H9 (cell line): ENCODE measurements at regions not wholly inside any gene's neighbourhood (a gene's known extent, or its start where the extent isn't known, plus 50 kb on each side); places are given as distances from the start of the nearest gene placed in this dataset.

Experiments
- DNase-seq: peaks from one replicate; pipeline ENCODE4 v3.0.0-alpha.2; 2017
- H2AFZ ChIP-seq: one replicate; pipeline ENCODE4 v1.6.1; 2013; ENCODE audit warnings: mild to moderate bottlenecking, low read length, control low read depth, moderate library complexity
- H2AK5ac ChIP-seq: 2 replicates; pipeline ENCODE4 v1.6.1; 2013; ENCODE audit warnings: low read length, control low read depth, mixed read lengths; ENCODE audit not compliant: insufficient read length
- H2BK120ac ChIP-seq: one replicate; pipeline ENCODE4 v1.6.1; 2013; ENCODE audit warnings: low read depth, mild to moderate bottlenecking, low read length, control low read depth, inconsistent platforms; ENCODE audit not compliant: poor library complexity, severe bottlenecking
- H2BK12ac ChIP-seq: 2 replicates; pipeline ENCODE4 v1.6.1; 2013; ENCODE audit warnings: low read length, control low read depth, mixed read lengths, low read depth; ENCODE audit not compliant: insufficient read length
- H2BK15ac ChIP-seq: 2 replicates; pipeline ENCODE4 v1.6.1; 2013; ENCODE audit warnings: low read depth, low read length, control low read depth
- H2BK20ac ChIP-seq: one replicate; pipeline ENCODE4 v1.6.1; 2013; ENCODE audit warnings: low read depth, mild to moderate bottlenecking, low read length, control low read depth, inconsistent platforms; ENCODE audit not compliant: poor library complexity, severe bottlenecking
- H2BK5ac ChIP-seq: 2 replicates; pipeline ENCODE4 v1.6.1; 2013; ENCODE audit warnings: low read length, control low read depth, mixed read lengths; ENCODE audit not compliant: insufficient read length
- H3K14ac ChIP-seq: 2 replicates; pipeline ENCODE4 v1.6.1; 2013; ENCODE audit warnings: low read length, control low read depth; ENCODE audit not compliant: insufficient read depth
- H3K18ac ChIP-seq: 2 replicates; pipeline ENCODE4 v1.6.1; 2013; ENCODE audit warnings: low read depth, mild to moderate bottlenecking, mixed read lengths, low read length, control low read depth; ENCODE audit not compliant: insufficient read length
- H3K23ac ChIP-seq: 2 replicates; pipeline ENCODE4 v1.6.1; 2013; ENCODE audit warnings: low read length, control low read depth, mixed read lengths, low read depth; ENCODE audit not compliant: insufficient read length
- H3K23me2 ChIP-seq: 2 replicates; pipeline ENCODE4 v1.6.1; 2013; ENCODE audit warnings: low read depth, mild to moderate bottlenecking, mixed read lengths, low read length, control low read depth; ENCODE audit not compliant: insufficient read length, poor library complexity, severe bottlenecking
- H3K27ac ChIP-seq: 2 replicates; pipeline ENCODE4 v1.5.1; 2013; ENCODE audit warnings: low read length, control low read depth, mixed read lengths, low read depth; ENCODE audit not compliant: insufficient read length
- H3K27me3 ChIP-seq: 2 replicates; pipeline ENCODE4 v1.6.1; 2013; ENCODE audit warnings: low read length, control low read depth, inconsistent platforms; ENCODE audit not compliant: insufficient read depth
- H3K4ac ChIP-seq: 2 replicates; pipeline ENCODE4 v1.6.1; 2013; ENCODE audit warnings: low read depth, mild to moderate bottlenecking, control low read depth, inconsistent platforms, low read length, moderate library complexity
- H3K4me1 ChIP-seq: 2 replicates; pipeline ENCODE4 v1.6.1; 2013; ENCODE audit warnings: low read length, control low read depth, inconsistent platforms; ENCODE audit not compliant: insufficient read depth
- H3K4me2 ChIP-seq: 2 replicates; pipeline ENCODE4 v1.6.1; 2013; ENCODE audit warnings: low read length, control low read depth, mixed read lengths; ENCODE audit not compliant: insufficient read length, insufficient read depth
- H3K56ac ChIP-seq: 2 replicates; pipeline ENCODE4 v1.6.1; 2013; ENCODE audit warnings: low read depth, mild to moderate bottlenecking, mixed read lengths, low read length, control low read depth; ENCODE audit not compliant: insufficient read length
- H3K79me1 ChIP-seq: 2 replicates; pipeline ENCODE4 v1.6.1; 2013; ENCODE audit warnings: low read depth, mild to moderate bottlenecking, moderate library complexity, low read length, control low read depth, inconsistent platforms; ENCODE audit not compliant: insufficient read depth, poor library complexity, severe bottlenecking
- H3K79me2 ChIP-seq: 2 replicates; pipeline ENCODE4 v1.6.1; 2013; ENCODE audit warnings: low read length, control low read depth, inconsistent platforms; ENCODE audit not compliant: insufficient read depth
- H3K9ac ChIP-seq: 2 replicates; pipeline ENCODE4 v1.6.1; 2013; ENCODE audit warnings: low read length, control low read depth, mixed read lengths; ENCODE audit not compliant: insufficient read length; ENCODE audit errors: extremely low read depth
- H3K9me3 ChIP-seq: one replicate; pipeline ENCODE4 v1.6.1; 2013; ENCODE audit warnings: low read depth, low read length, inconsistent platforms; ENCODE audit not compliant: control insufficient read depth
- H3T11ph ChIP-seq: one replicate; pipeline ENCODE4 v1.6.1; 2013; ENCODE audit warnings: mild to moderate bottlenecking, low read length, control low read depth, inconsistent platforms
- H4K20me1 ChIP-seq: one replicate; pipeline ENCODE4 v1.6.1; 2013; ENCODE audit not compliant: control insufficient read depth, insufficient read length, insufficient read depth
- H4K5ac ChIP-seq: 2 replicates; pipeline ENCODE4 v1.6.1; 2013; ENCODE audit warnings: low read depth, mild to moderate bottlenecking, mixed read lengths, low read length, control low read depth; ENCODE audit not compliant: insufficient read length
- H4K8ac ChIP-seq: replicated peaks from 2 replicates; pipeline ENCODE4 v1.6.1; 2013; ENCODE audit warnings: low read length, control low read depth, mixed read lengths, low read depth; ENCODE audit not compliant: insufficient read length
- H4K91ac ChIP-seq: 2 replicates; pipeline ENCODE4 v1.6.1; 2013; ENCODE audit warnings: low read depth, mild to moderate bottlenecking, moderate library complexity, mixed read lengths, low read length, control low read depth; ENCODE audit not compliant: insufficient read length
- H3K27ac Mint-ChIP-seq, 3 experiments: 2 replicates in 2 of 3; 3 replicates in 1 of 3; pipeline ENCODE4 v1.8.0; 2020 to 2021; ENCODE audit warnings: mixed read lengths in 3 of 3, mild to moderate bottlenecking in 1 of 3, moderate library complexity in 1 of 3
- H3K27me3 Mint-ChIP-seq: 2 replicates; pipeline ENCODE4 v1.8.0; 2021; ENCODE audit warnings: low read depth, mild to moderate bottlenecking, moderate library complexity, mixed read lengths
- H3K36me3 Mint-ChIP-seq, 3 experiments: 2 replicates in 2 of 3; 3 replicates in 1 of 3; pipeline ENCODE4 v1.8.0; 2020 to 2021; ENCODE audit warnings: low read depth in 3 of 3, mixed read lengths in 3 of 3; ENCODE audit not compliant: insufficient read depth in 1 of 3
- H3K4me1 Mint-ChIP-seq, 2 experiments: 2 replicates each; pipeline ENCODE4 v1.8.0; 2020; ENCODE audit warnings: mixed read lengths in 2 of 2
- H3K4me3 Mint-ChIP-seq, 2 experiments: 2 replicates in 1 of 2; 3 replicates in 1 of 2; pipeline ENCODE4 v1.8.0; 2020 to 2021; ENCODE audit warnings: mild to moderate bottlenecking in 2 of 2, mixed read lengths in 2 of 2, moderate library complexity in 1 of 2
- H3K9me3 Mint-ChIP-seq, 2 experiments: 2 replicates in 1 of 2; 3 replicates in 1 of 2; pipeline ENCODE4 v1.8.0; 2020; ENCODE audit warnings: mild to moderate bottlenecking in 2 of 2, mixed read lengths in 2 of 2, moderate library complexity in 1 of 2
- CTCF ChIP-seq: fragments of 200-600 bp; sonication (generic); conservative IDR thresholded peaks from 3 replicates; pipeline ENCODE4 v1.8.0; 2021; ENCODE audit warnings: antibody characterized with exemption, mild to moderate bottlenecking
- WGBS: extraction: QIAGEN DNeasy Blood & Tissue Kit; methylation state at CpG from one replicate; pipeline ENCODE4 v1.1.7; 2013; ENCODE audit warnings: missing lambda C conversion rate, low lambda C conversion rate, mixed read lengths; ENCODE audit not compliant: insufficient read length; ENCODE audit errors: extremely low coverage; 5-methylcytosine and 5-hydroxymethylcytosine counted together

GRCh38 chr2:181399027-181399426 is 58.2 kb upstream of the ITGA4 start:
- Mint-ChIP-seq H3K9me3 (no peaks in the 10 kb centered on the region), H3K4me3 (no peak overlapping the region), H3K27ac (no peak overlapping the region), H3K27me3 (no peaks in the 10 kb centered on the region), H3K36me3 (no peaks in the 10 kb centered on the region), H3K4me1 (peaks cover 7 to 11% of the 10 kb centered on the region in 2 experiments)
- H2BK12ac ChIP-seq = no peak overlapping the region
- H3K4me2 ChIP-seq = no peak overlapping the region
- H2BK5ac ChIP-seq = no peak overlapping the region
- no peaks in the 10 kb centered on the region for H4K20me1 ChIP-seq
- H2BK120ac ChIP-seq = no peak overlapping the region
- no peak overlapping the region for H4K8ac ChIP-seq
- H3K27ac ChIP-seq = no peak overlapping the region
- no peaks in the 10 kb centered on the region for H3K79me1 ChIP-seq
- no peak overlapping the region for H3T11ph ChIP-seq
- no peak overlapping the region for H3K56ac ChIP-seq
- no peak overlapping the region for H3K4ac ChIP-seq
- no peak overlapping the region for H2AK5ac ChIP-seq
- H3K9ac ChIP-seq = no peak overlapping the region
- no peak overlapping the region for H3K18ac ChIP-seq
- no peak overlapping the region for H2BK20ac ChIP-seq
- H4K91ac ChIP-seq = no peak overlapping the region
- WGBS = no CpG with 5 or more reads among the region's 4 CpGs
- no peak overlapping the region for H2AFZ ChIP-seq
- no peaks in the 10 kb centered on the region for H3K27me3 ChIP-seq
- H3K23ac ChIP-seq = no peak overlapping the region
- DNase-seq = no peak
- H3K79me2 ChIP-seq = no peaks in the 10 kb centered on the region
- no peaks in the 10 kb centered on the region for H3K9me3 ChIP-seq
- no peak overlapping the region for H3K14ac ChIP-seq
- H3K23me2 ChIP-seq = no peaks in the 10 kb centered on the region
- no peaks in the 10 kb centered on the region for H3K4me1 ChIP-seq
- no peak overlapping the region for H4K5ac ChIP-seq
- H2BK15ac ChIP-seq = no peak overlapping the region
- no peak for TF ChIP-seq CTCF
